Fibroblast of skin of scalp (primary cell): ENCODE measurements at regions not wholly inside any gene's neighbourhood (a gene's known extent, or its start where the extent isn't known, plus 50 kb on each side); places are given as distances from the start of the nearest gene placed in this dataset.

Experiments used
- DNase-seq: peaks from one replicate; pipeline ENCODE4 v3.0.0-alpha.2; 2013

- DNase-seq: no peak
Measured at GRCh38 chr10:78867555-78867939, 201.2 kb upstream of the ZMIZ1 start.

- no peak for DNase-seq
Measured at GRCh38 chr10:78868048-78868447, 200.7 kb upstream of the ZMIZ1 start.

GRCh38 chr10:78868456-78868855 lies 200.3 kb upstream of the ZMIZ1 start:
- no peak for DNase-seq

- no peak for DNase-seq
Measured at GRCh38 chr10:78868861-78869260, 199.9 kb upstream of the ZMIZ1 start.

GRCh38 chr10:78869508-78870454 lies 199.0 kb upstream of the ZMIZ1 start:
- no peak for DNase-seq

- no peak for DNase-seq
Measured at GRCh38 chr10:78870458-78870857, 198.3 kb upstream of the ZMIZ1 start.

- DNase-seq: no peak
Measured at GRCh38 chr10:78871796-78872195, 197.0 kb upstream of the ZMIZ1 start.

GRCh38 chr10:78873413-78873812 lies 195.4 kb upstream of the ZMIZ1 start:
- DNase-seq: no peak

- DNase-seq: no peak
Measured at GRCh38 chr10:78875331-78875877, 193.4 kb upstream of the ZMIZ1 start.

- DNase-seq: no peak
Measured at GRCh38 chr10:78875932-78876331, 192.8 kb upstream of the ZMIZ1 start.

GRCh38 chr10:78876449-78876848 lies 192.3 kb upstream of the ZMIZ1 start:
- no peak for DNase-seq

- DNase-seq: no peak
Measured at GRCh38 chr10:78879621-78880020, 189.1 kb upstream of the ZMIZ1 start.

- no peak for DNase-seq
Measured at GRCh38 chr10:78886129-78886528, 182.6 kb upstream of the ZMIZ1 start.

- no peak for DNase-seq
Measured at GRCh38 chr10:78889536-78890063, 179.2 kb upstream of the ZMIZ1 start.

GRCh38 chr10:78890506-78890905 lies 178.3 kb upstream of the ZMIZ1 start:
- no peak for DNase-seq

- DNase-seq: no peak
Measured at GRCh38 chr10:78891741-78892140, 177.0 kb upstream of the ZMIZ1 start.

GRCh38 chr10:78892338-78893176 lies 176.2 kb upstream of the ZMIZ1 start:
- peak; percentile 32 for DNase-seq

GRCh38 chr10:78893217-78893616 lies 175.5 kb upstream of the ZMIZ1 start:
- DNase-seq: no peak

GRCh38 chr10:78894089-78894840 lies 174.5 kb upstream of the ZMIZ1 start:
- no peak for DNase-seq

- DNase-seq: no peak
Measured at GRCh38 chr10:78894841-78895195, 173.9 kb upstream of the ZMIZ1 start.

GRCh38 chr10:78895469-78895868 lies 173.3 kb upstream of the ZMIZ1 start:
- no peak for DNase-seq
